Parathyroid adenoma (tissue), 2 donors: ENCODE measurements at regions not wholly inside any gene's neighbourhood (a gene's known extent, or its start where the extent isn't known, plus 50 kb on each side); places are given as distances from the start of the nearest gene placed in this dataset.

Experiments
- H2AFZ ChIP-seq: fragments of 300-600 bp; sonication (generic); one replicate; pipeline ENCODE4 v1.7.0; 2017; ENCODE audit warnings: antibody characterized with exemption, mild to moderate bottlenecking
- H3K27ac ChIP-seq: fragments of 300-600 bp; sonication (generic); one replicate; pipeline ENCODE4 v1.7.0; 2017
- H3K27me3 ChIP-seq: fragments of 300-600 bp; sonication (generic); one replicate; pipeline ENCODE4 v1.7.0; 2017; ENCODE audit warnings: low read length; ENCODE audit not compliant: control insufficient read depth, insufficient read depth
- H3K36me3 ChIP-seq: fragments of 300-600 bp; sonication (generic); one replicate; pipeline ENCODE4 v1.7.0; 2017; ENCODE audit warnings: low read length; ENCODE audit not compliant: control insufficient read depth, insufficient read depth
- H3K4me1 ChIP-seq: fragments of 300-600 bp; sonication (generic); one replicate; pipeline ENCODE4 v1.7.0; 2017; ENCODE audit warnings: control low read depth
- H3K4me2 ChIP-seq: fragments of 300-600 bp; sonication (generic); one replicate; pipeline ENCODE4 v1.7.0; 2017; ENCODE audit warnings: low read length
- H3K4me3 ChIP-seq: fragments of 300-600 bp; sonication (generic); one replicate; pipeline ENCODE4 v1.7.0; 2017; ENCODE audit warnings: low read depth, low read length
- H3K79me2 ChIP-seq: fragments of 300-600 bp; sonication (generic); one replicate; pipeline ENCODE4 v1.7.0; 2017; ENCODE audit warnings: control low read depth
- H3K9ac ChIP-seq: fragments of 300-600 bp; sonication (generic); one replicate; pipeline ENCODE4 v1.7.0; 2017; ENCODE audit warnings: mild to moderate bottlenecking
- H3K9me3 ChIP-seq: fragments of 300-600 bp; sonication (generic); one replicate; pipeline ENCODE4 v1.7.0; 2017; ENCODE audit warnings: low read length; ENCODE audit not compliant: control insufficient read depth
- CTCF ChIP-seq: fragments of 300-600 bp; sonication (generic); IDR thresholded peaks from one replicate; pipeline ENCODE4 v1.7.0; 2017; ENCODE audit warnings: antibody characterized with exemption, mild to moderate bottlenecking
- donor health status: primary hyperparathyroidism.

GRCh38 chr19:56953470-56953869 is 112.9 kb upstream of the PEG3 start:
- Histone ChIP-seq H3K27me3 (no peaks in the 10 kb centered on the region), H3K36me3 (no peaks in the 10 kb centered on the region), H3K9ac (no peak overlapping the region), H3K4me3 (no peak overlapping the region), H3K9me3 (no peaks in the 10 kb centered on the region), H3K4me1 (no peaks in the 10 kb centered on the region), H2AFZ (no peak overlapping the region), H3K79me2 (no peaks in the 10 kb centered on the region), H3K4me2 (no peak overlapping the region), H3K27ac (no peak overlapping the region)
- no peak for TF ChIP-seq CTCF

- H3K9me3 ChIP-seq, result no peaks in the 10 kb centered on the region
Observed at GRCh38 chr19:56955637-56956216, 115.2 kb upstream of the PEG3 start.

GRCh38 chr19:56956503-56957226 is 116.1 kb upstream of the PEG3 start:
- no peak overlapping the region for H3K27ac ChIP-seq
- no peaks in the 10 kb centered on the region for H3K79me2 ChIP-seq
- no peaks in the 10 kb centered on the region for H3K4me1 ChIP-seq
- no peak for TF ChIP-seq CTCF
- H3K9ac ChIP-seq, result no peak overlapping the region
- no peaks in the 10 kb centered on the region for H3K36me3 ChIP-seq
- no peaks in the 10 kb centered on the region for H3K27me3 ChIP-seq
- no peaks in the 10 kb centered on the region for H3K9me3 ChIP-seq
- H3K4me2 ChIP-seq, result no peak overlapping the region
- no peak overlapping the region for H3K4me3 ChIP-seq
- H2AFZ ChIP-seq, result no peak overlapping the region

More at GRCh38 chr19:56955637-56956216, 115.2 kb upstream of the PEG3 start:
- no peak overlapping the region for H3K9ac ChIP-seq
- no peaks in the 10 kb centered on the region for H3K36me3 ChIP-seq
- no peaks in the 10 kb centered on the region for H3K27me3 ChIP-seq
- H3K4me1 ChIP-seq, result no peaks in the 10 kb centered on the region
- H3K27ac ChIP-seq, result no peak overlapping the region
- no peak for TF ChIP-seq CTCF
- no peak overlapping the region for H3K4me3 ChIP-seq
- no peak overlapping the region for H2AFZ ChIP-seq
- H3K79me2 ChIP-seq, result no peaks in the 10 kb centered on the region
- H3K4me2 ChIP-seq, result no peak overlapping the region

GRCh38 chr19:56959205-56959604 is 118.7 kb upstream of the PEG3 start:
- Histone ChIP-seq H3K36me3 (no peaks in the 10 kb centered on the region), H3K4me2 (no peak overlapping the region), H3K27me3 (no peaks in the 10 kb centered on the region), H3K4me3 (no peak overlapping the region), H2AFZ (no peak overlapping the region), H3K9me3 (no peaks in the 10 kb centered on the region), H3K4me1 (no peaks in the 10 kb centered on the region), H3K27ac (peak overlapping the region; percentile 37), H3K9ac (no peak overlapping the region), H3K79me2 (no peaks in the 10 kb centered on the region)
- TF ChIP-seq CTCF, result no peak
